ENCODE measurements at regions not wholly inside any gene's neighbourhood (a gene's known extent, or its start where the extent isn't known, plus 50 kb on each side); places are given as distances from the start of the nearest gene placed in this dataset.
"Not testable (repeated sequence)": the region's sequence is repeated elsewhere in the genome, so short reads cannot be mapped to it uniquely, and the experiment has no call there.

DNA sequence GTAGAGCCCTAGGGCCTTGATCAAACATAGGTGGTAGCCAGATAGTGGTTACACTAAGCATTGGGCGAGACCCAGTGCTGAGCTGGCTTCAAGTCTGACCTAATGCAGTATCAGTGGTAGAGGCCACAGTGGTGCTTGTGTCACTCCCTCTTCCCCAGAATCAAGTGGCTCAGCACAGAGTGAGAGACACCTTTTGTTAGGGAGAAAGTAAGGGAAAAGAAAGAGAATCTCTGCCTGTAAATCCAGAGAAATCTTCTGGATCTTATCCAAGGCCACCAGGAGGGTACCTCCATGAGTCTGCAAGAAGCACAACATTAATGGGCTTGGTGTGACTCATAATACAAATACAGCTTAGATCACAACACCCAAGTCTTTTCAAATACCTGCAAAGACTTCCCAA lies 117.7 kb upstream of the SLC6A14 start:
- in situ Hi-C loops (cut with HindIII; ENCODE audit: low pct_unique_long_range_greater_than_20kb, low sequenced_read_pairs), result no loop called here
- no peak for TF ChIP-seq JUND (IDR thresholded peaks at IDR 0.05; ENCODE audit: low read depth)
- DNase-seq (ENCODE audit: low read depth in 1 of 2, low spot score in 1 of 2), result no peak

- TF ChIP-seq JUND (IDR thresholded peaks at IDR 0.05; ENCODE audit: low read depth), result no peak
- in situ Hi-C loops (cut with HindIII; ENCODE audit: low pct_unique_long_range_greater_than_20kb, low sequenced_read_pairs), result no loop called here
Measured at GRCh38 chrX:116321711-116322110, 114.7 kb upstream of the SLC6A14 start.

DNA sequence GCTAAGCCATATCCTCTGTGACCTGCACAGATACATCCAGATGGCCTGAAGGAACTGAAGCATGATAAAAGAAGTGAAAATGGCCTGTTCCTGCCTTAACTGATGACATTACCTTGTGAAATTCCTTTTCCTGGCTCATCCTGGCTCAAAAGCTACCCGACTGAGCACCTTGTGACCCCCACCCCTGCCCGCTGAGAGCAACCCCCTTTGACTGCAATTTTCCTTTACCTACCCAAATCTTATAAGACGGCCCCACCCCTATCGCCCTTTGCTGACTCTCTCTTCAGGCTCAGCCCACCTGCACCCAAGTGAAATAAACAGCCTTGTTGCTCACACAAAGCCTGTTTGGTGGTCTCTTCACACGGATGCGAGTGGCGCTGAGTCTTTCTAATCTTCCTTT lies 104.4 kb upstream of the SLC6A14 start:
- in situ Hi-C loops (cut with HindIII; ENCODE audit: low pct_unique_long_range_greater_than_20kb, low sequenced_read_pairs), result not testable (repeated sequence)

More at GRCh38 chrX:116321711-116322110, 114.7 kb upstream of the SLC6A14 start:
- DNase-seq (ENCODE audit: low read depth in 1 of 2, low spot score in 1 of 2), result no peak

GRCh38 chrX:116334797-116335196 lies 101.6 kb upstream of the SLC6A14 start:
- DNase-seq (ENCODE audit: low read depth in 1 of 2, low spot score in 1 of 2); in situ Hi-C loops (cut with HindIII; ENCODE audit: low pct_unique_long_range_greater_than_20kb, low sequenced_read_pairs): not testable (repeated sequence)

More for the DNA sequence above, 104.4 kb upstream of the SLC6A14 start:
- not testable (repeated sequence) for DNase-seq (ENCODE audit: low read depth in 1 of 2, low spot score in 1 of 2)

GRCh38 chrX:116339407-116339806 lies 97.0 kb upstream of the SLC6A14 start:
- peak in 1 of 2 experiments; percentile 26 for DNase-seq (ENCODE audit: low read depth in 1 of 2, low spot score in 1 of 2)
- in situ Hi-C loops (cut with HindIII; ENCODE audit: low pct_unique_long_range_greater_than_20kb, low sequenced_read_pairs), result no loop called here
- no peak for TF ChIP-seq JUND (IDR thresholded peaks at IDR 0.05; ENCODE audit: low read depth)

DNA sequence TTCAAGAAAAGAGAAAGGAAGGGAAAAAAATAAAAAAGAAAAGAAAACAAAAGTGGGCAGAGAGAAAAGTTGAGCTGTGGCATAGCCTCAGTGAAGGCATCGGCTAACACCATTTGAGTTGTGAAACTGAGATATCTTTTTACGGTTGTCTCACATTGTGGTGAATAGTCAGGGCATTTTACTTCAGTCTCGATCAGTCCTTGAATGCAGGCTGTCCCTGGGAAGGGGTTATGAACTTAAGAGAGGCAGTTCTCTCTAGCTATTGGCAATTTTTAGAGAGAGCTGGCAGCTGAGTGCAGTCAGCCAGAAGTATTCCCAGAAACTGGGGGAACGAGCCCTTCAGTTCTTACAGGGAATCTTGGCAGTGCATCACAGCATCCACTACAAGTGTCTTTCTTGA lies 93.5 kb upstream of the SLC6A14 start:
- DNase-seq (ENCODE audit: low read depth in 1 of 2, low spot score in 1 of 2), result no peak
- no peak for TF ChIP-seq JUND (IDR thresholded peaks at IDR 0.05; ENCODE audit: low read depth)
- in situ Hi-C loops (cut with HindIII; ENCODE audit: low pct_unique_long_range_greater_than_20kb, low sequenced_read_pairs), result no loop called here

DNA sequence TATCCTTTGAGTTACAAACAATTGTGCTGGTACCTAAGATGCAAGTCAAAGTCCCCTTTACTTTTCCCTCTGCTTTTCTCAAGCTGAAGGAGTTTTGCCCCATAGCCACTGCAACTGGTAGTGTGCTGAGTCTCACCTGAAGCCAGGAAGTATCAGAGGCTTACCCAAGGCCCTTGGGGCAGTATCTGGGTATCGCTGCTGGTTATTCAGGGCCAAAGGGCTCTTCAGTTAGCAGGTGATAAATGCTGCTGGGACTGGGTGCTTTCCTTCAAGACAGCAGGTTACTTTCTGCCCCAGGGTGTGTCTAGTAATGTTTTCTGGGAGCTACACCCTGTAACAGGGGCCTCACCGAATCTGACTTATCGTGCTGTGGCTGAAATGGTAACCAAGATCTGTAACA lies 90.4 kb upstream of the SLC6A14 start:
- in situ Hi-C loops (cut with HindIII; ENCODE audit: low pct_unique_long_range_greater_than_20kb, low sequenced_read_pairs), result no loop called here
- TF ChIP-seq JUND (IDR thresholded peaks at IDR 0.05; ENCODE audit: low read depth), result no peak
- DNase-seq (ENCODE audit: low read depth in 1 of 2, low spot score in 1 of 2), result no peak

DNA sequence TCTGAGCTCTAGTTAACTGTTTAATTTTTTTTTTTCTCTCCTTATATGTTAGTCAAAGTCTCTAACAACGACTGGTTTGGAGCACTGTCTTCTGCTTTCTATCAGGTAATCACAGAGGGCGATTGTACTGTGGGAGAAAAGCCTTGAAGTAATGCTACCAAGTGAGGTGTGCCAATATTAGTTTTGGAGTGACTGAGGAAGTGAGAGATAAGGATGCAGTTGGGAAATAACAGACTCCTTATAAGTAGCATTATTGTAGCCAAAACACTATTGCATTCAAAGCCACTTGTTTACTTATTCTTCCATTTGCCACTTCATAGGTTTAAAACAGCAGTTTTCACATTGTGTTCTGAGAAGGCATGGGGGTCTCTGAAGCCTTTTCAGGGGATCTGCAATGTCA lies 79.1 kb upstream of the SLC6A14 start:
- in situ Hi-C loops (cut with HindIII; ENCODE audit: low pct_unique_long_range_greater_than_20kb, low sequenced_read_pairs), result no loop called here
- TF ChIP-seq JUND (IDR thresholded peaks at IDR 0.05; ENCODE audit: low read depth), result no peak
- no peak for DNase-seq (ENCODE audit: low read depth in 1 of 2, low spot score in 1 of 2)

DNA sequence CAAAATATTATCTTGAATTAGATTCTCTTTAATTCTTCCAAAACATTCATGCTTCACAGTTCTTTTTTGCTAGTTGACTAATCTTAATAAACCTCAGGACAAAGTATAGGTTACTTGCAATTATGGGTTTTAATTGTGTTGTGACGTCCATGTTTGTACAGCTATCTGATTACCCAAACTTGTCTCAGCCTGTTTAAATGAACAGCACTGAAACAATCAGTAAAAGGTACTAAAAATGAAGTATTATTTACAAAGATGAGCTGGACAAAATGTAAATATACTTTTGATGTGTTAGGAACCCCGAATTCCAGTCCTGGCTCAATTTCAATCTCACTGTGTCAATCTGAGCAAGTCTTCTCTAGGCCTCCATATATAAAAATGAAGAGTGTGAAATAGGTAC lies 57.4 kb upstream of the SLC6A14 start:
- in situ Hi-C loops (cut with HindIII; ENCODE audit: low pct_unique_long_range_greater_than_20kb, low sequenced_read_pairs), result no loop called here
- no peak for TF ChIP-seq JUND (IDR thresholded peaks at IDR 0.05; ENCODE audit: low read depth)
- DNase-seq (ENCODE audit: low read depth in 1 of 2, low spot score in 1 of 2), result no peak

DNA sequence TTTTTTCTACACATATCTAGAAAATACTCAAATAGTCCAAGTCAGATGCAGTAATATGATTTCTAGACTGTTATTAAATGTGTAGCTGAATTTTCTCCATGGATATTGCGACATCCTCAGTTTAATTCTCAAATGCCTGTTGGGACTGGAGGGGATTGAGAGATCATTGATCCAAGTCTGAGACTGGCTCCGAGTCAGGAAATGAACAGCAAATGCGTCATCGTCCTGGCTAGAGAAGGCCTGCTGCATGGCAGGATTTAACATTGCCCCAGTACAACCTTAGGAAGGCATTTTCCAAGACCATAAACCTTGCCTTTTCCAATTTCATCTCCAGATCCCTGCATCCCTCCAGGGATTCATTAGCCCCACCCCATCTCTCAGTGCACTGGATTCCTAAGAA lies 56.6 kb upstream of the SLC6A14 start:
- no peak for TF ChIP-seq JUND (IDR thresholded peaks at IDR 0.05; ENCODE audit: low read depth)
- DNase-seq (ENCODE audit: low read depth in 1 of 2, low spot score in 1 of 2), result no peak
- in situ Hi-C loops (cut with HindIII; ENCODE audit: low pct_unique_long_range_greater_than_20kb, low sequenced_read_pairs), result no loop called here

DNA sequence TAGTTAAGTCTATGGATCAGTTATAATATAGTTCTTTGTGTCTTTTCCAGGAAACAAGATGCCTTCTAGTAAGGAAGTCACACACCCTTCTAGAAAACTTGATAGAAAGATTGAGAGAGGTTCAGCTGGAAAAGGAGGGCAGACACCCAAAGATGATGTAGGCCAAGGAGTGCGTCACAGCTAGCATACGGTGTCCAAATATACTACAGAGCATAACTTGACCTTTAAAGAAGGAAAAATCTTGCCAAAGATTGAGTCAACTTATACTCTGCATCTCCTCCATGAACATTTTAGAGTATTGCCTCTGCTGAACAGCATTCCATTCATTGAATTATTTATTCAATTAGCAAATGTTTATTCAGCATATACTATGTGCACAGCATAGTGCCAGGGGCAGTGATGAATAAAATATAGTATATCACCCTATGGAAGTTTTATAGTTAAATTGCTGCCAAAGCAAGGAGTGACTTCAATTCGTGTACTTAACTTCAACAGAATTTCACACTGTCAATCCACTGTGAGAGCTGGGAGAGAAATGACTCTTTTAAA lies 51.9 kb upstream of the SLC6A14 start:
- DNase-seq (ENCODE audit: low read depth in 1 of 2, low spot score in 1 of 2), result peak; percentile 0 to 20
- in situ Hi-C loops (cut with HindIII; ENCODE audit: low pct_unique_long_range_greater_than_20kb, low sequenced_read_pairs), result no loop called here
- no peak for TF ChIP-seq JUND (IDR thresholded peaks at IDR 0.05; ENCODE audit: low read depth)

Data from T47D (cell line).